ENCODE measurements at regions not wholly inside any gene's neighbourhood (a gene's known extent, or its start where the extent isn't known, plus 50 kb on each side); places are given as distances from the start of the nearest gene placed in this dataset.

GRCh38 chr5:73390972-73391371 is 57.6 kb downstream of the FOXD1 start:
- no peaks in the 10 kb centered on the region for H3K9me3 ChIP-seq (ENCODE audit: control insufficient read depth, low read length)
- no peaks in the 10 kb centered on the region for H3K4me1 ChIP-seq
- no peak overlapping the region for H3K9ac ChIP-seq
- H3K36me3 ChIP-seq (ENCODE audit: control insufficient read depth, insufficient read depth, low read length): no peaks in the 10 kb centered on the region
- no peak for TF ChIP-seq CTCF (IDR thresholded peaks at IDR 0.05)
- H3K79me2 ChIP-seq: no peaks in the 10 kb centered on the region
- no peak overlapping the region for H3K4me2 ChIP-seq (ENCODE audit: low read length)
- H2AFZ ChIP-seq: no peak overlapping the region
- no peak overlapping the region for H3K27ac ChIP-seq
- H3K27me3 ChIP-seq (ENCODE audit: control insufficient read depth, insufficient read depth, low read length): no peaks in the 10 kb centered on the region
- no peak overlapping the region for H3K4me3 ChIP-seq (ENCODE audit: low read depth, low read length)

GRCh38 chr5:73388740-73389139 is 59.8 kb downstream of the FOXD1 start:
- no peaks in the 10 kb centered on the region for H3K9me3 ChIP-seq (ENCODE audit: control insufficient read depth, low read length)
- H3K27ac ChIP-seq: no peak overlapping the region
- no peak overlapping the region for H2AFZ ChIP-seq
- no peak overlapping the region for H3K9ac ChIP-seq
- H3K4me1 ChIP-seq: no peaks in the 10 kb centered on the region
- no peak overlapping the region for H3K4me3 ChIP-seq (ENCODE audit: low read depth, low read length)
- TF ChIP-seq CTCF (IDR thresholded peaks at IDR 0.05): no peak
- H3K79me2 ChIP-seq: no peaks in the 10 kb centered on the region
- H3K36me3 ChIP-seq (ENCODE audit: control insufficient read depth, insufficient read depth, low read length): no peaks in the 10 kb centered on the region
- H3K27me3 ChIP-seq (ENCODE audit: control insufficient read depth, insufficient read depth, low read length): no peaks in the 10 kb centered on the region
- H3K4me2 ChIP-seq (ENCODE audit: low read length): no peak overlapping the region

GRCh38 chr5:73388306-73388684 is 60.3 kb downstream of the FOXD1 start:
- H3K4me1 ChIP-seq: no peaks in the 10 kb centered on the region
- H3K36me3 ChIP-seq (ENCODE audit: control insufficient read depth, insufficient read depth, low read length): no peaks in the 10 kb centered on the region
- no peak overlapping the region for H3K4me2 ChIP-seq (ENCODE audit: low read length)
- H2AFZ ChIP-seq: no peak overlapping the region
- H3K79me2 ChIP-seq: no peaks in the 10 kb centered on the region
- H3K27me3 ChIP-seq (ENCODE audit: control insufficient read depth, insufficient read depth, low read length): no peaks in the 10 kb centered on the region
- H3K9ac ChIP-seq: no peak overlapping the region
- H3K4me3 ChIP-seq (ENCODE audit: low read depth, low read length): no peak overlapping the region
- H3K27ac ChIP-seq: no peak overlapping the region
- H3K9me3 ChIP-seq (ENCODE audit: control insufficient read depth, low read length): no peaks in the 10 kb centered on the region
- no peak for TF ChIP-seq CTCF (IDR thresholded peaks at IDR 0.05)

- H3K4me3 ChIP-seq (ENCODE audit: low read depth, low read length): no peak overlapping the region
- no peaks in the 10 kb centered on the region for H3K9me3 ChIP-seq (ENCODE audit: control insufficient read depth, low read length)
- H3K4me2 ChIP-seq (ENCODE audit: low read length): no peak overlapping the region
- H3K4me1 ChIP-seq: no peaks in the 10 kb centered on the region
- no peaks in the 10 kb centered on the region for H3K79me2 ChIP-seq
- no peak for TF ChIP-seq CTCF (IDR thresholded peaks at IDR 0.05)
- H3K36me3 ChIP-seq (ENCODE audit: control insufficient read depth, insufficient read depth, low read length): no peaks in the 10 kb centered on the region
- H3K27me3 ChIP-seq (ENCODE audit: control insufficient read depth, insufficient read depth, low read length): no peaks in the 10 kb centered on the region
- no peak overlapping the region for H3K27ac ChIP-seq
- no peak overlapping the region for H2AFZ ChIP-seq
- no peak overlapping the region for H3K9ac ChIP-seq
Measured at GRCh38 chr5:73387601-73388305, 60.8 kb downstream of the FOXD1 start.

- H3K4me1 ChIP-seq: no peaks in the 10 kb centered on the region
- H3K79me2 ChIP-seq: no peaks in the 10 kb centered on the region
- H3K9ac ChIP-seq: no peak overlapping the region
- H3K27ac ChIP-seq: no peak overlapping the region
- no peak for TF ChIP-seq CTCF (IDR thresholded peaks at IDR 0.05)
- H3K27me3 ChIP-seq (ENCODE audit: control insufficient read depth, insufficient read depth, low read length): no peaks in the 10 kb centered on the region
- H3K4me3 ChIP-seq (ENCODE audit: low read depth, low read length): no peak overlapping the region
- H3K36me3 ChIP-seq (ENCODE audit: control insufficient read depth, insufficient read depth, low read length): no peaks in the 10 kb centered on the region
- H2AFZ ChIP-seq: no peak overlapping the region
- H3K4me2 ChIP-seq (ENCODE audit: low read length): no peak overlapping the region
- no peaks in the 10 kb centered on the region for H3K9me3 ChIP-seq (ENCODE audit: control insufficient read depth, low read length)
Measured at GRCh38 chr5:73387149-73387591, 61.4 kb downstream of the FOXD1 start.

Measured in parathyroid adenoma (tissue), 2 donors.